HG02970 (cell line): ENCODE measurements at regions not wholly inside any gene's neighbourhood (a gene's known extent, or its start where the extent isn't known, plus 50 kb on each side); places are given as distances from the start of the nearest gene placed in this dataset.
"Not testable (repeated sequence)": the region's sequence is repeated elsewhere in the genome, so short reads cannot be mapped to it uniquely, and the experiment has no call there.

Experiments
- ATAC-seq: cut with Tn5 transposase; IDR thresholded peaks from one replicate; pipeline ENCODE4 v1.9.1; 2021; ENCODE audit warnings: mild to moderate bottlenecking, moderate library complexity, moderate number of reproducible peaks; ENCODE audit not compliant: unreplicated experiment, low FRiP score

DNA sequence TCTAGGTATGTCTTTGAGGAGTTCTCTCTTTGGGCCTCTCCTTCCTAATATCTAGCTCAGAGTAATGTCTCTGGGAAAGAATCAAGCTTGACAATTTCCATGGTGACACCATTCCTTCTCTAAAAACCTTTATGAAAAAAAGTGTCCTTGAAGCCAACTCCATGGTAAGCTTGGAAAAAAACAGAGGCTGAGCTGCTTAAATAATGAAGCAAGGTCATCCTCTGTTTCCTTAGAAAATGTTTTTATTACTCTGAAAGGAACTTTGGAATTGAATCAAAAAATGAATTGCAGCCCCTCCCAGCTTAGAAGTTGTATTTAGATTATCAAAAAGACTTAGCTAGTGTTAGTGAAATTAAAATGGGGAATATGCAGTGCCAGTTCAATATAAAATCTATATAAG, 166.1 kb upstream of the KITLG start:
- no peak for ATAC-seq

DNA sequence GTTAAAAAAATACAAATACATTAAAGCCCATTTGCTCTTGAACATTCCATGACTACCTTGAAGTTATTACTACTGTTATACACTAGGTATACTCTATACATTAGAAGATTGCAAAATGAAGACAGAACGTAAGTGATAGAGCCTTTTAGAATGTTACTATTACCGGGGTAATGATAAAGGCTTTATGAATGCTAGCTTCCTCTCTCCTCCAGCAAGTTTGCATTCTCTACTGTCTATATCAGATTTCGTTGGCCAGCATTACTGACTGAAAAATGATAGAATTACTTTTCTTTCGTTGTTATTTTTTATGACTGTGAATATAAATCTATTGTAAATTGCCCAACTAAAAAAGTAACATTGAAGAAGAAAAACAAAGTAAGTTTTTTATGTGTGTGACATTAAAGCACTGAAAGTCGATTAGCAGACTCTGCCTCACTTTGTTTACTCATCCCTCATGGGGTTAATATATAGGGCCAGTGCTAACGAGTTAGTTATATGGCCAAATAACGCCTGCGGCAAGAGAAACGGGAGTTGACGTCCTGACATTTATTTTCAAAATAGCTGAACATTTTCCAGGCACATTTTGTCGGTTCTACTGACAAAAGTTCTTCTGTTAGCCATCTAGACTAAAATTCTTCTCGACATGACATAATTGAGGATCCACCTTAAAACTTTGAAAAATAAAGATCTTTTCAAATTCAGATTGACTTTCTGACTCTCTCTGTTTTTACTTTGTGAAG, 163.8 kb upstream of the KITLG start:
- no peak for ATAC-seq

DNA sequence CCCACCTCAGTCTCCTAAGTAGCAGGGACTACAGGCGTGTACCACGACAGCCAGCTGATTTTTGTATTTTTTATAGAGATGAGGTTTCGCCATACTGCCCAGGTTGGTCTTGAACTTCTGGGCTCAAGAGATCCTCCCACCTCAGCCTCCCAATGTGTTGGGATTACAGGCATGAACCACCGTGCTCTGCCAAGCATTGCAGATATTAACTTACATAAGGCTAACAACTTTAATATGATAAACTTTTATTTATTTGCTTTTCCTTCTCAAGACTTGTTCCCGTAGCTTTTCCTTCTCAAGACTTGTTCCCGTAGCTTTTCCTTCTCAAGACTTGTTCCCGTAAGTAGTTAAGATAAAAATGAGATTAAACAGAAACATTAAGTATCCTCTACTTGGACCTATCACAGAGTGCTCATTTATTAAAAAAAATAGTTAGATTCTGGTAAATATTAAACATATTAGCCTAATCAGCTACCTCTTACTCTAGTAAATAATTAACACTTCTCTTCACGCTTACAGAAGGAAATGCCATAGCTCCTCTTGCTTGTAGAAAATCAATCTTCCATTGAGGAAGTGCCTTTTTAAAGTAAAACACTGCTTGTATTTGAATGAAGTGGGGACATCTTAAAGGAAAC, 157.7 kb upstream of the KITLG start:
- no peak for ATAC-seq

DNA sequence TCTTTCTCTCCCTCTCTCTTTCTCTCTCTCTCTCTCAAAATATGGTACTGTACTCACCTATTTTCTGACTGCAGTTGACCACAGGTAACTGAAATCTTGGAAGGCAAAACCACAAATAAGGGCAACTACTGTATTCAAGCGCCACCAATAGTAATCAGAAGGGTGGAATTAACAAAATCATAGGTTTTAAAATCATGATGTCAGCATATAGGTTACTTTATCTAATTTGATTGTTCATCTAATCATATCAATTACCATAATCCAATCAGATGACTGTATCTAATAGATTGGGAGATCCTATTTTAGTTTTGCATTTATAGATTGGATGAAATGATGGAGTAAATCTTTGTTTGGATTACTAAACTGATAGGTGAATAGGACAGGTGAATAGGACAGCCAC, 155.8 kb upstream of the KITLG start:
- ATAC-seq: no peak

DNA sequence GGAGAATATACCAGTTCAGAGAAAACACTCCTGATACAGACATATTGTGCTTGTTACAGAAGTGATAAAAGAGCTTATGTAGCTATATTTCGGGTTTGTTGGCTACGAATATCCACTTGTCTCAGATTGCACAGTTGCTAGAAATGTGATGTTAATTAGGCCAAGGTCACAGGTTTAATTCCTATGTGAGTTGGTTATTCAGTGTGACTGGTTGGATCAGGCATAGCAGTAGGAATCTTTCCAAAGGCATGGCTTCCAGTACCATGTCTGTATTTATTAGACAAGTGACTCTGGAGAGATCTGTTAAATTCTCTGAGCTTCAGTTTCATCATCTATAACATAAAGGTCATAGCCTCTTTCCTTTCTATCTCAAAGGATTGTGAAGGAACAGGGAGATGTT, 152.7 kb upstream of the KITLG start:
- ATAC-seq: no peak

DNA sequence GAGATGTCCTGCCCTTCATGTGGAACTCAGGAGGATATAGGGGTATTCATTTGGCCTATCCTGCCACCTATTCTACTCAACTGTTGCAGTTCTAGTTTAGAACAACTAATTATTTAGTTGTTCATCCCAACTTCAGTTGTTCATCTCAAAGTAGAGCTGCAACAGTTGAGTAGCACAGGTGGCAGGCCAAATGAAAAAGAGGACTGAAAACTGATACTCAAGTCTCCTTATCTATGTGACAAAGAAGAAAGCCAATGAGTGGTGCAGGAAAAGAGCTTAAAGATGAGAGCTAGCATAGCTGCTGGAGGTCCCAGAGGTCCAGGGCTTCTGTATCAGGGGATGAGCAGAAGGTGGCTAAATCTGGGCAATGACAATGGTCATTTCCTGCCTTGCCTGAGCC, 148.9 kb upstream of the KITLG start:
- no peak for ATAC-seq

DNA sequence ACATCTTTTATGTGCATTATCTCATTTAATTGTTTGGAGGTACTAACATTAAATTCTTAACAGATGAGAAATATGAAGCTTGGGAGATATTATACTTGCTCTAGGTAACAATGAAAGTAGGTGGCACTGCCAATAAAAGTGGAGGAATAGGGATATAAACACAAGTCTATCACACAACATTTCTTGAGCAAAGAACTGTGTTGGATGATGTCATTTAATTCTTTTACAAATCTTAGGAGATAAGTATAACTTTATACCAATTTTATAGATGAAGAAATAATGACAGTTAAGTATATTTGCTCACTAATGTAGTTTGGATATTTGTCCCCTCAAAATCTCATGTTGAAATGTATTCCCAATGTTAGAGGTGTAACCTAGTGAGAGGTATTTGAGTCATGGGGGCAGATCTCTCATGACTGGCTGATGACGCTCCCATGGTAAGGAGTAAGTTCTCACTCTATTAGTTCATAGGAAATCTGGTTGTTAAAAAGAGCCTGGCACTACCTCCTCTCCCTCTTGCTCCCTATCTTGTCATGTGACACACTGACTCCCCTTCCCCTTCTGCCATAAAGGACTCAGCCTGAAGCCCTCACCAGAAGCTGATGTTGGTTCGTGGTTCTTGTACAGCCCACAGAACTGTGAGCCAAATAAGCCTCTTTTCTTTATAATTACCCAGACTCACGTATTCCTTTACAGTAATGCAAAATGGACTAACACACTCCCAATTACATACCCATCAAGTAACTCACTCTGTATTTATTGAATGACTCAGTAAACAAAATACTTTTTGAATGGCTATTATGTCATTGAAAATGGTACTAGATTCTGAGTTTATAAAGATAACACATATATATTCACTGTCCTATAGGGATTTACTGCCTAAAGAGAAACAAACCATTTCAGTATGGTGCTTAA, 146.8 kb upstream of the KITLG start:
- ATAC-seq: no peak

DNA sequence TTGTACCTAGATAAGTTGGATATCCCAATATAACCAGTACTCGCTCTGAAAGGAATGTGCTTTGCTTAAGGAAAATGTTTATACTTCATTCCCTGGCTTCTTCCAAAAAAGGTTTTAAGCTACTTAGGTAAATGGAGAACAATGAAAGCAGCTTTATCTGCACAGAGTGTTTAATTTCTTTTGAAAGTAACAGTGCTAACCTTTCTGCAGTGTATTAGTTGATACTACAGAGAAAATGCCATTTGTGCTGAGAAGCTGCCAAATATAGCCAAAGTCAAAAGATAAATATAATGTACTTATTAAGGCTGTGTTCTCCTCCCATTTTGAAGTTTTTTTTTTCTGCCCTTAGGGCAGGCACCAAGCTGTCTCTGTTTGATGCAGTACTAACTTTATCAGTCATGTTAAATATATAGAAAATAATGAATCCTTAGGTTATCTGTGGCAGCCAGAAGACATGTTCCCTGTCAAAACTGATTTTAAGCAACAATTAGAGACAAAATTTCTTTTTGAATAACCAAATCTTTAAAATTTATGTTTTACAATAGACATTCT, 145.4 kb upstream of the KITLG start:
- ATAC-seq: no peak

DNA sequence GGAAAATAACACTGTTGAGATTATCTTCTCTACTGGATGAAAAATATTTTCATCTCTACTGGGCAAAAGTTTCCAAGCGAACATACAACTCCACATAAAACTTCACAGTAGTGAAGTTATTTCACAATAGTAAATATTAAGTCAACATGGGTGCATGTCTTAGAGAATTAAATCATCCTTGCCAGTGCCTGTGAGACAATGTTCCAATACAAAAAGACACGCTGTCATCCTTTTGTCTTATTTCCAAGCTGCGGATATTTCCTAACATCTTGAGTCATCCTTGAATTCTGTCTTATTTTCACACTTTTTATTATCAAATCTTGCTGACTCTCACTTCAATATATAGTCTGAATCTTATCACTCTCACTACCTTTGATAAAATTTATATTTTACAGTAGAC, 142.9 kb upstream of the KITLG start:
- ATAC-seq: no peak

DNA sequence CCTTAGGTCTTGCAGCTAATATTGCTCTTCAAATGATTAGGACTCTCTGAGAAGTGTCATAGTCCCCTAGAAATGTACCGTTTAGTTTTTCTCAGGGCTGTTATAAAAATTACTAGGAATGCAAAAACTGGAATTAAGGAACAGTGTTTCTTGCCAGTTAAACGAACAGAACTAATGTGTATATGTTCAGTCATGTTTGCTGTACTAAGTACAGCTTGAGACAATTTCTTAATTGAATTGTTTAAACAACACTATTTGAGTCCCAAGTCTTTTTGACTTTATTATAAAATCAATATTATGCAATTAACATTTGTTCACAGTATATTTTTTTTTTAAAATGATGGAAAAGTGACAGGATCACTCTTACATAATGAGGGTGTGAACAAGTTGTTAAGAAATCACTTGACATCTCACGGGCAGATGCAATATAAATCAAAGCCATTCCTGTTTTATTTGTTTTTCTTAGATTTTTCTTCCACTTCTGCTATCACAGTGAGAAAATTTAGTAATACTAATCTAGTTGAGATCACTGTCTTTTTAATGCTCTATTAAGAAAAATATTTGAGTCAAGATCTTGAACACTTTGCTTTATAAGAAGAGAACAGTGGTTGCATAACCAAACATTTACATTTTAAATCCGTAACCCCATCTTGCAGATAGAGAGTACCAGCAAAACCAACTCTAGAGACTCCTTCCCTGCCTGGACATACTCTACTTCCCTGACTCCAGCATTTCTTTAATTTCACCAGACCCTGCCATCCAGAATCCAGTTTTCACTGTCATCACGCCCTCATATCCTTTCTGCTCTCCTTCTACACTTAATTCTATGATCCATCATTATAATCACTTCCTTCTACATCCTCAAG, 140.7 kb upstream of the KITLG start:
- no peak for ATAC-seq

DNA sequence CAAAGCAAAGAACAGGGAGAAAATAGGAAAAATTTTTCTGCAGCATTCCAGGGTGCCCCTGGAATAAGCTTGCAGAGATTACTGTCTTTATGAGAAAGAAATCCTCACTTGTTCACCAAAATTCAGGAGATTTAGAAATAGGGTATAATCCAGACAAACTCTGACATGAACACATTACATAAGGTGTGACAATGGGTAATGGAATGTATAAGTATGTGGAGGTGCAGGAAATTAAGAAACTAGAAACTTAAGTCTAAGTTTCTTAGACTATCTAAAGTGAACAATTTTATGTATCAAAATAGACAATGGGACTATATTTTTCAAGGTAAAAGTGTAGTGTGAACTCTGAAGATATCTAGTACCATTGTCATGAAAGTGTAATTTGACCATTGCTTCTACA, 140.0 kb upstream of the KITLG start:
- no peak for ATAC-seq

DNA sequence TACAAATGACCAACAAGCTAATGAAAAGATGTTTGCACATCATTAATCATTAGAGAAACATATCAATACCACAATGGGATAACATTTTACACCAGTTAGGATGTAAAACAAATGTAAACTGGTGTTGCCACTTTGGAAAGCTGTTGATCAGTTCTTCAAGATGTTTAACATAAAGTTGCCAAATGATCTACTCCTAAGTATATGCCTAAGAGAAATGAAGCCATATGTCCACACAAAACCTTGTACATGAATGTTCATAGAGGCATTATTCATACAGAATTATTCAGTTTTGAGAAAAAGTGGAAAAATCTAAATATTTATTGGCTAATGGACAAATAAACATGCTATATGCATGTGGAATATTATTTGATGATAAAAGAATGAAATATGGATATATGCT, 136.9 kb upstream of the KITLG start:
- ATAC-seq: no peak

DNA sequence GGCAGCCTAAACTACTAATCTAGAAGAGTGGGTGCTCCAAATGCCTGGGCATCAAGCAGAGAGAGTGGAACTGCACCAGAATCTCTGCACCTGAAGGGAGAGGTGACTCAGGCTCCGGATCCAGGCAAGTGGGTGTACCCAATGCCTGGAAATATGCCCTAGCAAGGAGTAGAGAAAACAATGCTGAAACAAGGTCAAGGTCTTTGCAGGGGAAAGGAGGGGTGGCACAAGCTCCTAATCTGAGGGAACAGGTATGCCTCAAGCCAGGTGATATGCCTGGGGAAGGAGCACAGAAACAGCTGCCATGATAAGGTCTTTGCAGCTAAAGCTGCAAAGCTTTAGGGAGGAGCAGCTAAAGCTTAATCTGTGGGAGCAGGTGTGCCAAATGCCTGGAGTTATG, 136.0 kb upstream of the KITLG start:
- ATAC-seq: no peak

DNA sequence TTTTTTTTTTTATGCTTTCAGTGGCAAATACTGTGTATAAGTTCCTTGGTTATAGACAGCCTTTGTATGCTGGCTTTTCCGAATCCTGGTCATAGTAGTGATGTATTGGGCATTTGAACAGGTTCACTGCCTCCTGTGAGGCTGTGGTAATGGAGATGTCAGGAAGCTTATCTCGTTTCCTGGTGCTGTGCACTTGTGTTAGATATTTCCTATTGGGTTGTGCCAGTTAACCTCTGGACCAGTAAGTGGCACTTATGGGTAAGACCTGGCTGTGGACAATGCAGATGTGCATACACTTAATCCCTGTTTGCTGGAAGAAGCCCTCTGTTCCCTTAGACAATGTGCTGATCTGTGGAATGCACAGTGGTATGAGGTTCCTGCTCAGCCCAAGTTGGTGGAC, 135.4 kb upstream of the KITLG start:
- ATAC-seq: no peak

DNA sequence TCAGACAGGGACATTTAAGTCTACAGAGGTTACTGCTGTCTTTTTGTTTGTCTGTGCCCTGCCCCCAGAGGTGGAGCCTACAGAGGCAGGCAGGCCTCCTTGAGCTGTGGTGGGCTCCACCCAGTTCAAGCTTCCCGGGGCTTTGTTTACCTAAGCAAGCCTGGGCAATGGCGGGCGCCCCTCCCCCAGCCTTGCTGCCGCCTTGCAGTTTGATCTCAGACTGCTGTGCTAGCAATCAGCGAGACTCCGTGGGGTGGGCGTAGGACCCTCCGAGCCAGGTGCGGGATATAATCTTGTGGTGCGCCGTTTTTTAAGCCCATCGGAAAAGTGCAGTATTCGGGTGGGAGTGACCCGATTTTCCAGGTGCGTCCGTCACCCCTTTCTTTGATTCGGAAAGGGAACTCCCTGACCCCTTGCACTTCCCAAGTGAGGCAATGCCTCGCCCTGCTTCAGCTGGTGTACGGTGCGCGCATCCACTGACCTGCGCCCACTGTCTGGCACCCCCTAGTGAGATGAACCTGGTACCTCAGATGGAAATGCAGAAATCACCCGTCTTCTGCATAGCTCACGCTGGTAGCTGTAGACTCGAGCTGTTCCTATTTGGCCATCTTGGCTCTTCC, 134.1 kb upstream of the KITLG start:
- ATAC-seq: not testable (repeated sequence)

DNA sequence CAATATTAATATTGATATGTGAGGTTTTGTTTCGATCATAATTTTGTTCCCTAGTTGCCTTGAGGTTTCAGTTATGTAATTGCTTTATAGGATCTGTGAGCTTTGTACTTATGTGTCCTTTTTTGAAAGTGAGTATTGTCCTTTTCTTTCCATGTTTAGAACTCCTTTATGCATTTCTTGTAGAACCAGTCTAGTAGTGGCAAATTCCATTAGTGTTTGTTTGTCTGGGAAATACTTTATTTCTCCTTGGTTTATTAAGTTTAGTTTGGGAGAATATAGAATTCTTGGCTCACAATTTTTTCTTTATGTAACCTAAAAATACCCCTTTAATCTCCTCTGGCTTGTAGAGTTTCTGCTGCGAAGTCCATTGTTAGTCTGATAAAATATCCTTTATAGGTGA, 127.5 kb upstream of the KITLG start:
- ATAC-seq: no peak

DNA sequence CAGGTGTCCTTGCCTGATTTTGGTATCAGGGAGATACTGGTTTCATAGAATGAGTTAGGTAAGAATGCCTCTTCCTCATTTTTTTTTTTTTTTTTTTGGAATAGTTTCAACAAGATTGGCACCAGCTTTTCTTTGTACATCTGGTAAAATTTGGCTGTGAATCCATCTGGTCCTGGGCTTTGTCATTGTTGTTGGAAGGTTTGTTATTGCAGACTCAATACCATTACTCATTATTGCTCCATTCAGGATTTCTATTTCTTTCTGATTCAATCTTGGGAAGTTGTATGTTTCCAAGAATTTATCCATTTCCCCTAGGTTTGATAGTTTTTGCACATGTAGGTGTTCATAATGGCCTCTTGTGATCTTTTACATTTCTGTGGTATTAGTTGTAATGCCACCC, 126.0 kb upstream of the KITLG start:
- no peak for ATAC-seq

DNA sequence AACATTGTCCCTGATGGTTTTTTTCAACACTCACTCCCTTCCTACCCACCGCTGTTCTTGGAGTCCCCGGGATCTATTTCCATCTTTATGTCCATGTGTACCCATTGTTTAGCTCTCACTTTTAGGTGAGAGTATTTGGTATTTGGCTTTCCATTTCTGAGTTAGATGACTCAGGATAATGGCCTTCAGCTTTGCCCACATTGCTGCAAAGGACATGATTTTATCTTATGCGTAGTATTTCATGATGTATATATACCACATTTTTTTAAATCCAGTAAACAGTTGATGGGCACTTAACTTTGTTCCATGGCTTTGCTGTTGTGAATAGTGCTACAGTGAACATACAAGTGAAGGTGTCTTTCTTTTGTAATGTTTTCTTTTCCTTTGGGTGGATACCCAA, 123.5 kb upstream of the KITLG start:
- ATAC-seq: no peak

DNA sequence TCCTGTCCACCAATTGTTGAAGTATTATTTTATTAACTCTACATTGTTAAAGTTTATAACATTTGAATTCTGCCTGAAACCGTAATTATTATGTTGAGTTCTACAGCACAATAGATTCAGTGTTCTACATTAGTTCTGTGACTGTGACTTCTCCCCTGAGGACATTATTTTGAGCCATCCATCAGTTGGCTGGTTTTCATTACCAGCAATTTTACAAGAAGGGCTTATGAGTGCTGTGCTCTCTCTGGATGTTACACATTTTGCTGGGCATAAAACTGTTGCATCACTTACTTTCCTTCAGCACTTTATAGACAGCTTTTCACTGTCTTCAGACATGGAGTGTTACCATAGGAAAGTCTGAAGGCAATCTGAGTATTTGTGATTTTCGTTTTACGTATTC, 118.2 kb upstream of the KITLG start:
- ATAC-seq: no peak
